Keratinocyte (primary cell): ENCODE measurements at regions not wholly inside any gene's neighbourhood (a gene's known extent, or its start where the extent isn't known, plus 50 kb on each side); places are given as distances from the start of the nearest gene placed in this dataset.
"Not testable (repeated sequence)": the region's sequence is repeated elsewhere in the genome, so short reads cannot be mapped to it uniquely, and the experiment has no call there.

Experiments
- DNase-seq: peaks from one replicate; pipeline ENCODE4 v3.0.0-alpha.2; 2011; ENCODE audit warnings: low read depth, missing footprints, low spot score
- FAIRE-seq: peaks from 2 replicates; lab custom pipeline; 2011; peaks lifted over from hg19 to GRCh38; lab: Jason Lieb, UNC
- H2AFZ ChIP-seq: 2 replicates; pipeline ENCODE4 v1.6.0; 2012; ENCODE audit warnings: low read length, control low read depth, inconsistent platforms; ENCODE audit not compliant: control insufficient read depth
- H3K27ac ChIP-seq: 2 replicates; pipeline ENCODE4 v1.5.1; 2011; ENCODE audit warnings: low read length; ENCODE audit not compliant: control insufficient read depth, insufficient read depth
- H3K27me3 ChIP-seq: 3 replicates; pipeline ENCODE4 v1.6.0; 2011; ENCODE audit warnings: low read length; ENCODE audit not compliant: control insufficient read depth, insufficient read depth; ENCODE audit errors: extremely low read depth
- H3K36me3 ChIP-seq, 2 experiments: 2 replicates in 1 of 2; 3 replicates in 1 of 2; pipeline ENCODE4 v1.5.1; 2011; ENCODE audit warnings: low read length in 2 of 2, mild to moderate bottlenecking in 1 of 2; ENCODE audit not compliant: control insufficient read depth in 2 of 2, insufficient read depth in 2 of 2; ENCODE audit errors: extremely low read depth in 1 of 2
- H3K4me1 ChIP-seq: 3 replicates; pipeline ENCODE4 v1.5.1; 2011; ENCODE audit warnings: low read length; ENCODE audit not compliant: control insufficient read depth, insufficient read depth; ENCODE audit errors: extremely low read depth
- H3K4me2 ChIP-seq: 3 replicates; pipeline ENCODE4 v1.6.0; 2011; ENCODE audit warnings: low read depth, low read length; ENCODE audit not compliant: control insufficient read depth, insufficient read depth; ENCODE audit errors: extremely low read depth
- H3K4me3 ChIP-seq, 3 experiments: fragments of 200-600 bp in 1 of 3; sonication (generic) in 1 of 3; 2 replicates in 2 of 3; 3 replicates in 1 of 3; pipeline ENCODE4 v1.5.1; 2011 to 2016; ENCODE audit warnings: low read length in 3 of 3, mild to moderate bottlenecking in 3 of 3, control low read depth in 2 of 3, inconsistent platforms in 1 of 3, low read depth in 1 of 3, mixed read lengths in 1 of 3, mixed run types in 1 of 3, moderate library complexity in 1 of 3; ENCODE audit not compliant: control insufficient read depth in 2 of 3, insufficient read depth in 2 of 3; ENCODE audit errors: extremely low read depth in 1 of 3
- H3K79me2 ChIP-seq: 2 replicates; pipeline ENCODE4 v1.6.0; 2012; ENCODE audit warnings: low read length; ENCODE audit not compliant: control insufficient read depth, insufficient read depth
- H3K9ac ChIP-seq: 3 replicates; pipeline ENCODE4 v1.6.0; 2011; ENCODE audit warnings: low read length; ENCODE audit not compliant: control insufficient read depth, insufficient read depth; ENCODE audit errors: extremely low read depth
- H3K9me1 ChIP-seq: 3 replicates; pipeline ENCODE4 v1.6.0; 2011; ENCODE audit warnings: low read length; ENCODE audit not compliant: control insufficient read depth, insufficient read depth; ENCODE audit errors: extremely low read depth
- H3K9me3 ChIP-seq: 2 replicates; pipeline ENCODE4 v1.5.1; 2012; ENCODE audit warnings: low read depth, low read length; ENCODE audit not compliant: control insufficient read depth
- H4K20me1 ChIP-seq: 3 replicates; pipeline ENCODE4 v1.6.0; 2011; ENCODE audit warnings: low read length; ENCODE audit not compliant: control insufficient read depth, insufficient read depth; ENCODE audit errors: extremely low read depth
- EZH2 ChIP-seq: IDR thresholded peaks from one replicate; pipeline ENCODE4 v1.6.1; 2012; ENCODE audit warnings: inconsistent platforms, mild to moderate bottlenecking, low read length, moderate library complexity
- dilution Hi-C: fragments of 300-500 bp; cut with MboI; formaldehyde crosslinking; loops from one replicate; pipeline ENCODE4 v1.7.0; 2020; ENCODE audit warnings: low sequenced_read_pairs; ENCODE audit not compliant: extremely low pct_ligation_motif_present

DNA sequence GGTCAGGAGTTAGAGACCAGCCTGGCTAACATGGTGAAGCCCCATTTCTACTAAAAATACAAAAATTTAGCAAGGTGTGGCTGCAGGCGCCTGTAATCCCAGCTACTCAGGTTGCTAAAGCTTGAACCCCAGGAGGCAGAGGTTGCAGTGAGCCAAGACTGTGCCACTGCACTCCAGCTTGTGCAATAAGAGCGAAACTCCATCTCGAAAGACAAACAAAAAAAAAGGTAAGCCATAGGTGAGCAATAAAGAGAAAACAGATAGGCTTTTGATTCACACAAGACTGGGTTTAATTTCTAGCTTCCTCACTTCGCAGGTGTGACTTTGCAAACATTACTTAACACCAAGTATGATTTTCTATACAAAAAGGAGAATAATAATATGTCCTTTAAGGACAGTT, 72.3 kb upstream of the ACBD5 start:
- Histone ChIP-seq H3K4me2 (no peak overlapping the region), H3K27ac (no peak overlapping the region), H3K4me1 (no peaks in the 10 kb centered on the region), H2AFZ (no peak overlapping the region), H3K4me3 (no peak overlapping the region), H3K9me3 (no peaks in the 10 kb centered on the region), H4K20me1 (no peaks in the 10 kb centered on the region), H3K27me3 (no peaks in the 10 kb centered on the region), H3K9ac (no peak overlapping the region), H3K9me1 (no peaks in the 10 kb centered on the region), H3K36me3 (no peaks in the 10 kb centered on the region), H3K79me2 (no peaks in the 10 kb centered on the region)
- FAIRE-seq, result no peak
- no peak for TF ChIP-seq EZH2
- no peak for DNase-seq
- dilution Hi-C loops, result no loop called here

DNA sequence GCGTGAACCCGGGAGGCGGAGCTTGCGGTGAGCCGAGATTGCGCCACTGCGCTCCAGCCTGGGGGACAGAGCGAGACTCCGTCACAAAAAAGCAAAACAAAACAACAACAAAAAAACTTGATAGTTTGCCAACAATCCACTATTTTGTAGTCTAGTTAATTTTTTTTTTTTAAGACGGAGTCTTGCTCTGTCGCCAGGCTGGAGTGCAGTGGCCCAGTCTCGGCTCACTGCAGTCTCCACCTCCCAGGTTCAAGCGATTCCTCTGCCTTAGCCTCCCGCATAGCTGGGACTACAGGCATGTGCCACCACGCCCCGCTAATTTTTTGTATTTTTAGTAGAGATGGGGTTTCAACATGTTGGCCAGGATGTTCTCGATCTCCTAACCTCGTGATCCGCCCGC, 71.2 kb upstream of the ACBD5 start:
- dilution Hi-C loops, H3K27me3 ChIP-seq, FAIRE-seq, H4K20me1 ChIP-seq, H3K9me1 ChIP-seq, H3K9me3 ChIP-seq, DNase-seq, H3K79me2 ChIP-seq, H3K4me1 ChIP-seq, H2AFZ ChIP-seq, H3K9ac ChIP-seq, H3K27ac ChIP-seq, H3K36me3 ChIP-seq, H3K4me2 ChIP-seq, H3K4me3 ChIP-seq: not testable (repeated sequence)

DNA sequence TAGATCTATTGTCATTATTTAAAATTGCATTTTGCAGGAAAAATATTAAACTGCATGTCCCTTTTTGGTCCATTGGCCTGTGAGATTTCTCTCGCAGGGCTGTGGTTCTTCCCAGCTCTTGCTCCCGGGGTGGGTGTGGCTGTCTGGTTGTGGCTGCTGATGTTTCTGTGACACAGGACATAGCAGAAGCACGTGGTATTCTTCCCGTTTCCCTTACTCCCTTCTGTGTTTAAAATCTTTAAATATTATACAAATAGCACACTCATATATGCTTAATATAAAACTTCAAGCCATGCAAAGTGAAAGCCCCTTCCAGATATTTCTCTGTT, 57.9 kb upstream of the ACBD5 start:
- FAIRE-seq, H3K4me2 ChIP-seq, H3K4me1 ChIP-seq, H3K36me3 ChIP-seq, H3K27ac ChIP-seq, DNase-seq, H3K9me1 ChIP-seq, H3K9me3 ChIP-seq, H3K27me3 ChIP-seq, H4K20me1 ChIP-seq, H3K4me3 ChIP-seq, H3K79me2 ChIP-seq, H3K9ac ChIP-seq, dilution Hi-C loops, H2AFZ ChIP-seq: not testable (repeated sequence)
